ENCODE measurements at regions not wholly inside any gene's neighbourhood (a gene's known extent, or its start where the extent isn't known, plus 50 kb on each side); places are given as distances from the start of the nearest gene placed in this dataset.

DNA sequence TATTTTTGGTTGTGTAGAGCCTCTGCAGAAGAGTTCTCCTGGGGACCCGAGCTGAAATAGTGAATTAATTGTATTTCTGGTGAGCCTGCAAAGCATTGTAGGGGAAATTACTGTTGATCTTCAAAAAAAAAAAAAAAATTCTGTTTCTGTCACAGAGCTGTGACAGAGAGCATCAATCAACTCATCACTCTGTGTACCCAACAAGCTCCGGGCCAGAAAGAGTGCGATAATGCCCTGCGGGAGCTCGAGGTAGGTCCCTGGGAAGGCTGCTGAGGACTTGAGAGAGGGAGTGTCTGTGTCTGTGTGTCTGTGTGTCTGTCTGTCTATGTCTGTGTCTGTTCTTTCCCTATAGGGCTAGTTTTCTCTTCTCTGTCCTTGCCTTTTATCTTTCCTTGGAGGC is 294.4 kb upstream of the TPM1 start:
- peaks cover 0 to 3% of the 10 kb centered on the region in 2 donors for H3K36me3 ChIP-seq
- no peaks in the 10 kb centered on the region for H3K9me3 ChIP-seq
- no peak for DNase-seq (ENCODE audit: extremely low spot score in 2 of 2)
- intact Hi-C loops (cut with DNase I): no loop called here
- no peak for TF ChIP-seq CTCF (IDR thresholded peaks at IDR 0.05)
- no peak for TF ChIP-seq POLR2A (IDR thresholded peaks at IDR 0.05)
- no peak for TF ChIP-seq POLR2AphosphoS5 (IDR thresholded peaks at IDR 0.05; ENCODE audit: insufficient read depth in 1 of 2, low read depth in 1 of 2)
- peaks cover 1% of the 10 kb centered on the region for H3K4me1 ChIP-seq
- H3K4me3 ChIP-seq: no peak overlapping the region
- no peak overlapping the region for H3K27ac ChIP-seq
- no peaks in the 10 kb centered on the region for H3K27me3 ChIP-seq

- no peak overlapping the region for H3K27ac ChIP-seq
- intact Hi-C loops (cut with DNase I): no loop called here
- no peaks in the 10 kb centered on the region for H3K27me3 ChIP-seq
Observed at GRCh38 chr15:62749036-62749815, 293.3 kb upstream of the TPM1 start.

GRCh38 chr15:62750471-62750870 is 292.1 kb upstream of the TPM1 start:
- H3K4me1 ChIP-seq: no peaks in the 10 kb centered on the region
- no peaks in the 10 kb centered on the region for H3K27me3 ChIP-seq
- H3K4me3 ChIP-seq: no peak overlapping the region
- TF ChIP-seq POLR2AphosphoS5 (IDR thresholded peaks at IDR 0.05; ENCODE audit: insufficient read depth in 1 of 2, low read depth in 1 of 2): no peak
- TF ChIP-seq POLR2A (IDR thresholded peaks at IDR 0.05): no peak
- TF ChIP-seq CTCF (IDR thresholded peaks at IDR 0.05): no peak
- no peaks in the 10 kb centered on the region for H3K9me3 ChIP-seq
- peaks cover 0 to 3% of the 10 kb centered on the region in 2 donors for H3K36me3 ChIP-seq
- intact Hi-C loops (cut with DNase I): no loop called here
- DNase-seq (ENCODE audit: extremely low spot score in 2 of 2): no peak
- H3K27ac ChIP-seq: no peak overlapping the region

More at GRCh38 chr15:62749036-62749815, 293.3 kb upstream of the TPM1 start:
- Histone ChIP-seq H3K4me3 (no peak overlapping the region), H3K9me3 (no peaks in the 10 kb centered on the region), H3K4me1 (no peaks in the 10 kb centered on the region), H3K36me3 (peaks cover 0 to 3% of the 10 kb centered on the region in 2 donors)
- no peak for TF ChIP-seq POLR2A (IDR thresholded peaks at IDR 0.05)
- TF ChIP-seq CTCF (IDR thresholded peaks at IDR 0.05): no peak
- TF ChIP-seq POLR2AphosphoS5 (IDR thresholded peaks at IDR 0.05; ENCODE audit: insufficient read depth in 1 of 2, low read depth in 1 of 2): no peak
- no peak for DNase-seq (ENCODE audit: extremely low spot score in 2 of 2)

DNA sequence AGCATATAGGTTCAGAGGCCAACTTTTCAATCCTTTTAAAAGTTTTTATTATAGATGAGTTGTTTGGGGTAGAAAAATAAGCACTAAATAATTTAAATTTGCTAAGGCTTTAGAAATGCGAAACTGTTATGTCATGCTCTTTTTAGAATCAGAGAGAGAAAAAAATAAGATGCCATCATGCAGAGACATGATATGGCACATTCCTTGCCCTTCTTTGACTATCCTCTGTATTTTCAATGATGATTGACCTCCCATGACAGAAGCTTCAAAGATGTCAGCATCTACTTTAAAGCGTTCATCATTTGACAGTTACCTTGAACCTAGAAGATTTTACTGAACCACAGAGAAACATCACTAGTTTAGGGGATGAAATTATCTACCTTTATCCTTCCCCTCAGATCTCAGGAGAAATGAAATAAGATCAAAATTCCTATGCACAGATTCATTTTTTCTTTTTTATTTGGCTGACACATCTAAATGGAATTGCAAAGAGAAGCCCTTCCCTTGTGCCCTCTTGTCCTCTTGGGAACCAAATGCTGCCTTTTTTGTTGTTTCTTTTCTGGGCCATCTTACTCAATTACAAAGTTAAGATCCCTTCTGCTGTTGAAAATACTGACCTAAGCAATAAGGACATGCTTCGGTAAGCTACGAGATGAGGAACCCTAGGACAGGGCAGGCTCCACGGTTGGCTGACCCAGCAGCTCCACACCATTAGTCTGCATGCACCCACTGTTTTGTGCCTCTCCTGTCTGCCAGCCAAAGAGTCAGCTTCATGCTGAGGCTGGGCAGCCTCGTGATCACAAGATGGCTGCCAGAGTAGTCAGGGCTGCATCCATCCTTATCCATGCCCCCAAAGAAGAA is 289.7 kb upstream of the TPM1 start:
- no peaks in the 10 kb centered on the region for H3K27me3 ChIP-seq
- peaks cover 6% of the 10 kb centered on the region for H3K4me1 ChIP-seq
- H3K36me3 ChIP-seq: peaks cover 0 to 3% of the 10 kb centered on the region in 2 donors
- intact Hi-C loops (cut with DNase I): no loop called here
- H3K9me3 ChIP-seq: no peaks in the 10 kb centered on the region
- DNase-seq (ENCODE audit: extremely low spot score in 2 of 2): no peak
- no peak overlapping the region for H3K4me3 ChIP-seq
- no peak overlapping the region for H3K27ac ChIP-seq
- no peak for TF ChIP-seq POLR2AphosphoS5 (IDR thresholded peaks at IDR 0.05; ENCODE audit: insufficient read depth in 1 of 2, low read depth in 1 of 2)
- TF ChIP-seq CTCF (IDR thresholded peaks at IDR 0.05): no peak
- no peak for TF ChIP-seq POLR2A (IDR thresholded peaks at IDR 0.05)
